ENCODE measurements at regions not wholly inside any gene's neighbourhood (a gene's known extent, or its start where the extent isn't known, plus 50 kb on each side); places are given as distances from the start of the nearest gene placed in this dataset.

GRCh38 chr2:106720026-106720425 is 165.9 kb downstream of the ST6GAL2 start:
- Mint-ChIP-seq H3K4me3 (no peak overlapping the region), H3K27ac (no peak overlapping the region), H3K36me3 (no peaks in the 10 kb centered on the region), H3K4me1 (no peaks in the 10 kb centered on the region), H3K9me3 (peaks cover 6 to 13% (median 11%) of the 10 kb centered on the region in 7 donors), H3K27me3 (ENCODE audit: low read depth in 3 of 3) (peaks cover 0 to 4% (median 2%) of the 10 kb centered on the region in 3 donors)
- intact Hi-C loops (cut with micrococcal nuclease): no loop called here
- TF ChIP-seq CTCF (IDR thresholded peaks at IDR 0.05): no peak
- H3K27ac ChIP-seq (ENCODE audit: low read depth in 1 of 2, low read length in 2 of 2): no peak overlapping the region
- DNase-seq: no peak
- H3K79me2 ChIP-seq (ENCODE audit: insufficient read depth, low read length): no peaks in the 10 kb centered on the region
- no peaks in the 10 kb centered on the region for H4K20me1 ChIP-seq (ENCODE audit: insufficient read depth, low read length)
- H3K4me3 ChIP-seq (replicated peaks in 1 of 3; ENCODE audit: low read depth in 2 of 3, low read length in 3 of 3): no peak overlapping the region
- H3K4me1 ChIP-seq (ENCODE audit: control insufficient read depth in 1 of 2, insufficient read depth in 2 of 2, low read length in 2 of 2): no peaks in the 10 kb centered on the region
- no peak overlapping the region for H2AFZ ChIP-seq (ENCODE audit: insufficient read depth, low read depth, low read length, poor library complexity, severe bottlenecking)
- no peaks in the 10 kb centered on the region for H3K27me3 ChIP-seq (ENCODE audit: control insufficient read depth in 2 of 2, insufficient read depth in 2 of 2, low read length in 2 of 2)
- no peak overlapping the region for H3K9ac ChIP-seq (ENCODE audit: insufficient read depth, low read length, poor library complexity, severe bottlenecking)
- no peaks in the 10 kb centered on the region for H3K36me3 ChIP-seq (replicated peaks in 1 of 2; ENCODE audit: control insufficient read depth in 1 of 2, insufficient read depth in 2 of 2, low read length in 2 of 2)
- WGBS (ENCODE audit: insufficient coverage): no CpG with 5 or more reads among the region's 1 CpG
- H3K9me3 ChIP-seq (replicated peaks in 1 of 2; ENCODE audit: control insufficient read depth in 1 of 2, insufficient read depth in 1 of 2, low read length in 2 of 2): peaks cover 5 to 11% of the 10 kb centered on the region in 2 donors
- no peak overlapping the region for H3K4me2 ChIP-seq (replicated peaks; ENCODE audit: extremely low read depth, low read length, poor library complexity, severe bottlenecking)

GRCh38 chr2:106724301-106724794 is 161.6 kb downstream of the ST6GAL2 start:
- Histone ChIP-seq H3K27ac (ENCODE audit: low read depth in 1 of 2, low read length in 2 of 2) (no peak overlapping the region), H3K4me3 (replicated peaks in 1 of 3; ENCODE audit: low read depth in 2 of 3, low read length in 3 of 3) (no peak overlapping the region), H3K9ac (ENCODE audit: insufficient read depth, low read length, poor library complexity, severe bottlenecking) (no peak overlapping the region), H3K36me3 (replicated peaks in 1 of 2; ENCODE audit: control insufficient read depth in 1 of 2, insufficient read depth in 2 of 2, low read length in 2 of 2) (no peaks in the 10 kb centered on the region), H4K20me1 (ENCODE audit: insufficient read depth, low read length) (no peaks in the 10 kb centered on the region), H3K4me2 (replicated peaks; ENCODE audit: extremely low read depth, low read length, poor library complexity, severe bottlenecking) (no peak overlapping the region), H3K27me3 (ENCODE audit: control insufficient read depth in 2 of 2, insufficient read depth in 2 of 2, low read length in 2 of 2) (no peaks in the 10 kb centered on the region), H3K4me1 (ENCODE audit: control insufficient read depth in 1 of 2, insufficient read depth in 2 of 2, low read length in 2 of 2) (no peaks in the 10 kb centered on the region), H2AFZ (ENCODE audit: insufficient read depth, low read depth, low read length, poor library complexity, severe bottlenecking) (no peak overlapping the region), H3K9me3 (replicated peaks in 1 of 2; ENCODE audit: control insufficient read depth in 1 of 2, insufficient read depth in 1 of 2, low read length in 2 of 2) (peaks cover 0 to 6% of the 10 kb centered on the region in 2 donors), H3K79me2 (ENCODE audit: insufficient read depth, low read length) (no peaks in the 10 kb centered on the region)
- Mint-ChIP-seq H3K4me1 (no peaks in the 10 kb centered on the region), H3K9me3 (peaks cover 4 to 14% (median 7%) of the 10 kb centered on the region in 7 donors), H3K27me3 (ENCODE audit: low read depth in 3 of 3) (no peaks in the 10 kb centered on the region), H3K27ac (no peak overlapping the region), H3K36me3 (no peaks in the 10 kb centered on the region), H3K4me3 (no peak overlapping the region)
- 98% methylated on average over 3 of the region's 7 CpGs for WGBS (ENCODE audit: insufficient coverage)
- TF ChIP-seq CTCF (IDR thresholded peaks at IDR 0.05): no peak
- DNase-seq: no peak
- intact Hi-C loops (cut with micrococcal nuclease): no loop called here
